T-helper 17 cell (primary cell): ENCODE measurements at regions not wholly inside any gene's neighbourhood (a gene's known extent, or its start where the extent isn't known, plus 50 kb on each side); places are given as distances from the start of the nearest gene placed in this dataset.
"Not testable (repeated sequence)": the region's sequence is repeated elsewhere in the genome, so short reads cannot be mapped to it uniquely, and the experiment has no call there.

ENCODE experiments used
- ATAC-seq: fragments of 150-1000 bp; cut with Tn5 transposase; 2 replicates; pipeline ENCODE4 v1.10.0; 2021; ENCODE audit warnings: mild to moderate bottlenecking, moderate library complexity
- DNase-seq, 3 donors: peaks; one replicate each; pipeline versions ENCODE4 v3.0.0 to v3.0.0-alpha.2; 2020 to 2021
- H3K9me3 ChIP-seq: one replicate; pipeline ENCODE4 v1.7.0; 2013; ENCODE audit warnings: low read length, mild to moderate bottlenecking; ENCODE audit not compliant: control insufficient read depth, poor library complexity, severe bottlenecking
- H3K27ac Mint-ChIP-seq: one replicate; pipeline ENCODE4 v1.8.0; 2022; ENCODE audit warnings: mild to moderate bottlenecking, moderate library complexity, mixed read lengths
- H3K27me3 Mint-ChIP-seq: one replicate; pipeline ENCODE4 v1.8.0; 2022; ENCODE audit warnings: mixed read lengths
- H3K36me3 Mint-ChIP-seq: one replicate; pipeline ENCODE4 v1.8.0; 2022; ENCODE audit warnings: low read depth, mixed read lengths
- H3K4me1 Mint-ChIP-seq: one replicate; pipeline ENCODE4 v1.8.0; 2022; ENCODE audit warnings: mild to moderate bottlenecking, mixed read lengths
- H3K4me3 Mint-ChIP-seq: one replicate; pipeline ENCODE4 v1.8.0; 2022; ENCODE audit warnings: mild to moderate bottlenecking, moderate library complexity, mixed read lengths

DNA sequence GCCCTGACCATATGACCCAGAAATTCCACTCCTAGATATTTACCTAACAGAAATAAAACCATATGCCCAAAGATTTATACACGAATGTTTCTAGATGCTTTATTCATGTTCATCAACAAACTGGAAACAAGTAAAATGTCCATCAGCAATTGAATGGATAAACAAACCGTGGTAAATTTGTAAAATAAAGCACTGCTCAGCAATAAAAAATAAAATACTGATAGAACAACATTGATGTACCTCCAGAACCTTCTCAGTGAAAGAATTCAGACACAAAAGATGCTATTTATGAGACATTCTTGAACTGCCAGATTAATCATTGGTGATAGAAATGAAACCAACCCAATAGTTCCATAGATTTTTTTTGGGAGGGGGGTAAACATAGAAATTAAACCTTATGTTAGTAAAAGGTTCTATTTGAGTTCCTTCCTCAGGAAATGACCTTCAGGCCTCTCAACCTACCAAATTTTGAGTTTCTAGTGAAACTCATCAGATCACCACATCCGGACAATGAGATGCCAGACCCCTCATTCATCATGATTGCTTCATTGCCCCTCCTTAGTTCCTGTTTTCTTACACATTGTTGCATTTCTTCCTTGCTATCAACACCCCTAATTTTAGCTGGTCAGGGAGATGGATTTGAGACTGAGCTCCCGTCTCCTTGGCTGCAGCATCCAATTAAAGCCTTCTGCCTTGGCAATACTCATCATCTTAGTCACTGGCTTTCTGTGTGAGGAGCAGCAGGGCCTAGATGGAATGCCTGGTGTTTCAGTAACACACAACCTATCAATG lies 203.5 kb downstream of the LPIN1 start:
- ATAC-seq: no peak
- H3K27ac Mint-ChIP-seq: no peak overlapping the region
- no peaks in the 10 kb centered on the region for H3K36me3 Mint-ChIP-seq
- DNase-seq: no peak
- H3K4me1 Mint-ChIP-seq: peaks cover 3% of the 10 kb centered on the region
- H3K9me3 ChIP-seq: no peaks in the 10 kb centered on the region
- H3K27me3 Mint-ChIP-seq: peaks cover 9% of the 10 kb centered on the region
- H3K4me3 Mint-ChIP-seq: no peak overlapping the region

DNA sequence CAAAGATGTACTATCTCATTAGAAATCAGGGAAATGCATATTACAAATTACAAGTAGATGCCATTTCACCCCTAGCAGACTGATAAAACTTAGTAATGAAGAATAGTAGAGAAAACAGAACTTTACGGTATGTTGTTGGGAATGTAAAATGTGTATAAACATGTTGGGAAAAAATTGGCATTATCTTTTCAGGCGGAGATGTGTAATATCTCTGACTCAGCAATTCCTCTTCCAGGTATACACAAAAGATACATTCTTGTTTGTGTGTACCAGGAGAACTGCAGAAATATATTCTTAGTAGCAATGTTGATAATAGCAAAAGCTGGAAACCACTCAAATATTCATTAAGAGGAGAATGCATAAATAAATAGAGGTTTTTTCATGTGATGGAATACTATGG lies 204.5 kb downstream of the LPIN1 start:
- Mint-ChIP-seq H3K27ac (no peak overlapping the region), H3K4me3 (no peak overlapping the region), H3K27me3 (peaks cover 16% of the 10 kb centered on the region), H3K36me3 (no peaks in the 10 kb centered on the region), H3K4me1 (no peaks in the 10 kb centered on the region)
- ATAC-seq (no peak), DNase-seq (no peak)
- no peaks in the 10 kb centered on the region for H3K9me3 ChIP-seq

DNA sequence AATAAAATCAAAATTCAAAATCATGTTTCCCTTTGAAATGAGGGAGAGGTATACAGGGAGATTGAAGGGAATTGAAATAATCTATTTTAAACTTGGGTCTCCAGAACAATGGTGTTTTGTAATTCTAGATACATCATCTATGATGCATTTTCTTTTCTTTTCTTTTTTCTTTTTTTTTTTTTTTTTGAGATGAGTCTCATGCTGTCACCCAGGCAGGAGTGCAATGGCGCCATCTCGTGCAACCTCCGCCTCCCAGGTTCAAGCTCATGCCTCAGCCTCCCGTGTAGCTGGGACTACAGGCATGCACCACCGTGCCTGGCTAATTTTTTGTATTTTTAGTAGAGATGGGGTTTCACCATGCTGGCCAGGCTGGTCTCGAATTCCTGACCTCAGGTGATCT lies 205.1 kb downstream of the LPIN1 start:
- not testable (repeated sequence) for H3K9me3 ChIP-seq, ATAC-seq, H3K36me3 Mint-ChIP-seq, H3K4me3 Mint-ChIP-seq, H3K27ac Mint-ChIP-seq, H3K4me1 Mint-ChIP-seq, DNase-seq
- peaks cover 16% of the 10 kb centered on the region for H3K27me3 Mint-ChIP-seq

- no peak for DNase-seq
- Mint-ChIP-seq H3K4me3 (no peak overlapping the region), H3K27ac (no peak overlapping the region), H3K36me3 (no peaks in the 10 kb centered on the region), H3K4me1 (no peaks in the 10 kb centered on the region), H3K27me3 (peaks cover 22% of the 10 kb centered on the region)
- ATAC-seq: no peak
- no peaks in the 10 kb centered on the region for H3K9me3 ChIP-seq
Measured at GRCh38 chr2:11953258-11953657, 206.8 kb downstream of the LPIN1 start.

GRCh38 chr2:11955314-11955713 lies 208.9 kb downstream of the LPIN1 start:
- H3K4me1 Mint-ChIP-seq: no peaks in the 10 kb centered on the region
- H3K4me3 Mint-ChIP-seq: no peak overlapping the region
- H3K27ac Mint-ChIP-seq: no peak overlapping the region
- no peaks in the 10 kb centered on the region for H3K9me3 ChIP-seq
- DNase-seq: no peak
- H3K27me3 Mint-ChIP-seq: peaks cover 22% of the 10 kb centered on the region
- H3K36me3 Mint-ChIP-seq: no peaks in the 10 kb centered on the region
- no peak for ATAC-seq

- DNase-seq: no peak
- H3K27me3 Mint-ChIP-seq: peaks cover 22% of the 10 kb centered on the region
- no peaks in the 10 kb centered on the region for H3K9me3 ChIP-seq
- no peaks in the 10 kb centered on the region for H3K4me1 Mint-ChIP-seq
- no peak for ATAC-seq
- no peaks in the 10 kb centered on the region for H3K36me3 Mint-ChIP-seq
- no peak overlapping the region for H3K27ac Mint-ChIP-seq
- no peak overlapping the region for H3K4me3 Mint-ChIP-seq
Measured at GRCh38 chr2:11955884-11956291, 209.5 kb downstream of the LPIN1 start.

- DNase-seq: no peak
- Mint-ChIP-seq H3K36me3 (no peaks in the 10 kb centered on the region), H3K4me3 (no peak overlapping the region), H3K27me3 (no peaks in the 10 kb centered on the region), H3K27ac (no peak overlapping the region), H3K4me1 (peaks cover 3% of the 10 kb centered on the region)
- H3K9me3 ChIP-seq: no peaks in the 10 kb centered on the region
- no peak for ATAC-seq
Measured at GRCh38 chr2:11962707-11963328, 216.4 kb downstream of the LPIN1 start.

DNA sequence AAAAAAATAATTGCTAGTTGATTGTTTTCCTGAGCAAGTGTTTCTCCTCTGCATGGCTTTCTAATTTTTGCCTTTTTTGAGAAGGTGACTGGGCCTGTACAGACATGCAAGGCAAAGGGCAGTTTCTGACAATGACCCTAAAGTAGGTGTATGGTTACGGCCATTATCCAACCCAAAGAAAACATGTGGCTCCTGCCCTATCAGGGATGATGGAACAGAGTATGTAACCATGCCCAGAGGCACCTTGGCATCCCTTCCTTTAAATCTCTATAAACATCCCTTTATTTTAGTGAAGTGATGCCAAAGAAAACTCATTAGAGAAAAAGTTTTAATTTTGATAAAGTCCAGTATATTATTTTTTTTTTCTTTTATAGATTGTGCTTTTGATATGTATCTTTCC lies 217.5 kb downstream of the LPIN1 start:
- Mint-ChIP-seq H3K36me3 (no peaks in the 10 kb centered on the region), H3K4me3 (no peak overlapping the region), H3K27ac (no peak overlapping the region), H3K4me1 (peaks cover 3% of the 10 kb centered on the region), H3K27me3 (no peaks in the 10 kb centered on the region)
- no peak for DNase-seq
- no peaks in the 10 kb centered on the region for H3K9me3 ChIP-seq
- ATAC-seq: no peak

- ATAC-seq (no peak), DNase-seq (no peak)
- Mint-ChIP-seq H3K36me3 (peaks cover 2% of the 10 kb centered on the region), H3K27ac (no peak overlapping the region), H3K27me3 (no peaks in the 10 kb centered on the region), H3K4me3 (no peak overlapping the region), H3K4me1 (no peaks in the 10 kb centered on the region)
- no peaks in the 10 kb centered on the region for H3K9me3 ChIP-seq
Measured at GRCh38 chr2:11967946-11968465, 221.6 kb downstream of the LPIN1 start.

- Mint-ChIP-seq H3K27ac (no peak overlapping the region), H3K36me3 (peaks cover 2% of the 10 kb centered on the region), H3K27me3 (no peaks in the 10 kb centered on the region), H3K4me1 (no peaks in the 10 kb centered on the region), H3K4me3 (no peak overlapping the region)
- no peak for ATAC-seq
- DNase-seq: no peak
- H3K9me3 ChIP-seq: no peaks in the 10 kb centered on the region
Measured at GRCh38 chr2:11968521-11968920, 222.1 kb downstream of the LPIN1 start.

DNA sequence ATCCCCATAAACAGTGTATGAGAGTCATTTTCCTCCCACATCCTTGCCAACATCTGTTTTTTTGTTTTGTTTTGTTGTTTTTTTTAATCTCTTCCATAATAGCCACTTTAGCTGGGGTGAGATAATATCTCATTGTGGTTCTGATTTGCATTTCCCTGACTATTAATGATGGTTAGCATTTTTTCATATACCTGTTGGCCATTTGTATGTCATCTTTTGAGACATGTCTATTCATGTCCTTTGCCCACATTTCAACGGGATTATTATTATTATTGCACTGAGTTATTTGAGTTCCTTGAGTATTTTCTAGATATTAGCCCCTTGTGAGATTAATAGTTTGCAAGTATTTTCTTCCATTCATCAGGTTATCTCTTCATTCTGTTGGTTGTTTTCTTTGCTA lies 223.3 kb downstream of the LPIN1 start:
- H3K27ac Mint-ChIP-seq: no peak overlapping the region
- ATAC-seq: no peak
- H3K36me3 Mint-ChIP-seq: peaks cover 5% of the 10 kb centered on the region
- H3K4me3 Mint-ChIP-seq: no peak overlapping the region
- no peak for DNase-seq
- H3K9me3 ChIP-seq: no peaks in the 10 kb centered on the region
- H3K4me1 Mint-ChIP-seq: no peaks in the 10 kb centered on the region
- H3K27me3 Mint-ChIP-seq: no peaks in the 10 kb centered on the region

DNA sequence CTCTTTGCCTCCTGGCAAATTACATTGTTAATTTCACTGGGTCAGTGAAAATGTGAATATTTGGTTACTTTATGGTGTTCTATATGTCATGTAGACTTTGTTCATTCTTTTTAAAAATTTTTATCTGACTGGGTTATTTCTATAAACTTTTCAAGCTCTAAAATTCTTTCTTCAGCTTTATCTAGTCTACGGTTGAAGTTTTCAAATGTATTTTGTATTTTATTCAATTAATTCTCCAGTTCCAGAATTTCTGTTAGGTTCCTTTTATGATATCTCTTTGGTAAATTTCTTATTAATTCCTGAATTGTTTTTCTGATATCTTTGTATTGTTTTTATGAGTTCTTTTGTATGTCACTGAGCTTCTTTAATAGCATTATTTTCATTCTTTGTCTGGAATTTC lies 228.1 kb downstream of the LPIN1 start:
- H3K9me3 ChIP-seq: no peaks in the 10 kb centered on the region
- H3K36me3 Mint-ChIP-seq: peaks cover 7% of the 10 kb centered on the region
- ATAC-seq: no peak
- no peak for DNase-seq
- H3K27me3 Mint-ChIP-seq: no peaks in the 10 kb centered on the region
- no peak overlapping the region for H3K27ac Mint-ChIP-seq
- H3K4me3 Mint-ChIP-seq: no peak overlapping the region
- no peaks in the 10 kb centered on the region for H3K4me1 Mint-ChIP-seq

GRCh38 chr2:11975373-11975772 lies 228.9 kb downstream of the LPIN1 start:
- no peaks in the 10 kb centered on the region for H3K4me1 Mint-ChIP-seq
- H3K27me3 Mint-ChIP-seq: no peaks in the 10 kb centered on the region

DNA sequence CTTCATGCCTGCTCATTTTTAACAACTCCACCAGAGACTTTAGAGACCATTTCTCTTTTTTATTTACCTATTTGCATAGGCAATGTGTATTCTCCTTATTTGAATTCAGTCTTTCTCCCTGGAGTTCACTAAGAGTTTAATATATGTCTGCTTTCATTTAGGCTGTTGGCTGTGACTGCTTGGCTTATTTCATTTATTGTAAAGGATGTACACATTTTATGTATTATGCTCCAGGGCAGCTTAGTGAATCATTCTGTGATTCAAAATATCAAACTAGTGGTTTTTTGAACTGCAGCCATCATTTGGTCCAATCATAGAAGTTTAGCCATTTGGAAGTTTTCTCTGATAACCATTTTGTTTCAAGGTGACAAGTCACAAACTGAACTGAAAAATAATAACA lies 229.6 kb downstream of the LPIN1 start:
- H3K27me3 Mint-ChIP-seq: no peaks in the 10 kb centered on the region
- H3K36me3 Mint-ChIP-seq: peaks cover 7% of the 10 kb centered on the region
- no peak overlapping the region for H3K4me3 Mint-ChIP-seq
- DNase-seq (no peak), ATAC-seq (no peak)
- no peaks in the 10 kb centered on the region for H3K4me1 Mint-ChIP-seq
- no peaks in the 10 kb centered on the region for H3K9me3 ChIP-seq
- H3K27ac Mint-ChIP-seq: no peak overlapping the region

More at GRCh38 chr2:11975373-11975772, 228.9 kb downstream of the LPIN1 start:
- Mint-ChIP-seq H3K36me3 (peaks cover 7% of the 10 kb centered on the region), H3K4me3 (no peak overlapping the region), H3K27ac (no peak overlapping the region)
- no peak for ATAC-seq
- no peak for DNase-seq
- H3K9me3 ChIP-seq: no peaks in the 10 kb centered on the region
